ENCODE measurements at regions not wholly inside any gene's neighbourhood (a gene's known extent, or its start where the extent isn't known, plus 50 kb on each side); places are given as distances from the start of the nearest gene placed in this dataset.

DNA sequence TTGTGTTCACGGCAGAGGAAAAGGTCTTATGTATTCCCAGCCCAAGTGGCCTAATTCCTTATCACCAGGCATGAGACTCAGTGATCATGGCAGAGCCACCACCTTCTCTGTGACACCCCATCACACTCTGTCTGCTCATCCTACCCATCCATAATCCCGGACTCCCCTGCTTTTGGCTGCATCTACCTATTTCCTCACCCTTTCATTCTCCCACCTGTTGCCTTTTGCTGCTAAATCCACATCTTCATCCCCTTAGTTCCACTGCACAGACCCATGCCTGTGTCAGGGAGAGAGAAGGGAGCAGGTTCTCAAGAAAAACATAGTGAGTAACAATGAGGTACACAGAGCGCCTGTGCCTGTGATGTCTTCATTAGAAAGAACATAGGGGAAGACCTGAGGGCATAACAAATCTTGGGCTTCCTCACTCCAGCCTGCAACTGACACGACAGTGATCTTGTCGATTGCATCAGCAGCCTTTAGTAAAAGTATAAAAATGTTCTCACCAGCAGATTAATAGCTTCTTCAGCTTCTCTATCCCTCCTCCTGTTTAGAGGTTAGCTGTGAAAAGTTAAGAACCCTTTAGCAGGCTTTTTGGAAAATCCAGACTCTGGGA, 246.5 kb upstream of the SPRED2 start:
- no peak overlapping the region for H2AFZ ChIP-seq
- TF ChIP-seq, protein P1, sequence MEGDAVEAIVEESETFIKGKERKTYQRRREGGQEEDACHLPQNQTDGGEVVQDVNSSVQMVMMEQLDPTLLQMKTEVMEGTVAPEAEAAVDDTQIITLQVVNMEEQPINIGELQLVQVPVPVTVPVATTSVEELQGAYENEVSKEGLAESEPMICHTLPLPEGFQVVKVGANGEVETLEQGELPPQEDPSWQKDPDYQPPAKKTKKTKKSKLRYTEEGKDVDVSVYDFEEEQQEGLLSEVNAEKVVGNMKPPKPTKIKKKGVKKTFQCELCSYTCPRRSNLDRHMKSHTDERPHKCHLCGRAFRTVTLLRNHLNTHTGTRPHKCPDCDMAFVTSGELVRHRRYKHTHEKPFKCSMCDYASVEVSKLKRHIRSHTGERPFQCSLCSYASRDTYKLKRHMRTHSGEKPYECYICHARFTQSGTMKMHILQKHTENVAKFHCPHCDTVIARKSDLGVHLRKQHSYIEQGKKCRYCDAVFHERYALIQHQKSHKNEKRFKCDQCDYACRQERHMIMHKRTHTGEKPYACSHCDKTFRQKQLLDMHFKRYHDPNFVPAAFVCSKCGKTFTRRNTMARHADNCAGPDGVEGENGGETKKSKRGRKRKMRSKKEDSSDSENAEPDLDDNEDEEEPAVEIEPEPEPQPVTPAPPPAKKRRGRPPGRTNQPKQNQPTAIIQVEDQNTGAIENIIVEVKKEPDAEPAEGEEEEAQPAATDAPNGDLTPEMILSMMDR (IDR thresholded peaks at IDR 0.05; ENCODE audit: poor library complexity), result no peak
- TF ChIP-seq EZH2phosphoT487 (IDR thresholded peaks at IDR 0.05; ENCODE audit: low read depth, severe bottlenecking, unreplicated experiment), result no peak
- TF ChIP-seq EZH2 (IDR thresholded peaks at IDR 0.05; ENCODE audit: borderline replicate concordance), result no peak

GRCh38 chr2:65675350-65675749, 243.0 kb upstream of the SPRED2 start:
- H3K4me2 ChIP-seq, result no peak overlapping the region
- H3K9me3 ChIP-seq (ENCODE audit: low read depth), result peaks cover 3% of the 10 kb centered on the region
- 76% methylated on average over 4 of the region's 4 CpGs for WGBS (ENCODE audit: low lambda C conversion rate, missing lambda C conversion rate)
- no peaks in the 10 kb centered on the region for H3K79me2 ChIP-seq
- H3K4me1 ChIP-seq (ENCODE audit: insufficient read depth), result no peaks in the 10 kb centered on the region
- H4K20me1 ChIP-seq (ENCODE audit: insufficient read depth, poor library complexity, severe bottlenecking), result no peaks in the 10 kb centered on the region
- H3K27me3 ChIP-seq, result no peaks in the 10 kb centered on the region
- H3K9me2 ChIP-seq (replicated peaks; ENCODE audit: insufficient read depth), result no peaks in the 10 kb centered on the region
- no peak overlapping the region for H3K27ac ChIP-seq
- TF ChIP-seq EZH2 (IDR thresholded peaks at IDR 0.05; ENCODE audit: borderline replicate concordance) (no peak), EZH2phosphoT487 (IDR thresholded peaks at IDR 0.05; ENCODE audit: low read depth, severe bottlenecking, unreplicated experiment) (no peak)
- TF ChIP-seq, protein P1 (IDR thresholded peaks at IDR 0.05; ENCODE audit: poor library complexity), result no peak
- DNase-seq (ENCODE audit: low spot score), result no peak
- no peak overlapping the region for H3K4me3 ChIP-seq
- H2AFZ ChIP-seq, result no peak overlapping the region
- no peaks in the 10 kb centered on the region for H3K36me3 ChIP-seq (replicated peaks; ENCODE audit: insufficient read depth, low read depth)

More for the DNA sequence above, 246.5 kb upstream of the SPRED2 start:
- H3K4me3 ChIP-seq, result no peak overlapping the region
- no peak for DNase-seq (ENCODE audit: low spot score)
- H3K9me3 ChIP-seq (ENCODE audit: low read depth), result peaks cover 3% of the 10 kb centered on the region
- no peaks in the 10 kb centered on the region for H3K36me3 ChIP-seq (replicated peaks; ENCODE audit: insufficient read depth, low read depth)
- 78% methylated on average over 5 of the region's 5 CpGs for WGBS (ENCODE audit: low lambda C conversion rate, missing lambda C conversion rate)
- H3K4me2 ChIP-seq, result no peak overlapping the region
- no peaks in the 10 kb centered on the region for H4K20me1 ChIP-seq (ENCODE audit: insufficient read depth, poor library complexity, severe bottlenecking)
- no peaks in the 10 kb centered on the region for H3K79me2 ChIP-seq
- no peak overlapping the region for H3K27ac ChIP-seq
- H3K27me3 ChIP-seq, result no peaks in the 10 kb centered on the region
- no peaks in the 10 kb centered on the region for H3K4me1 ChIP-seq (ENCODE audit: insufficient read depth)
- no peaks in the 10 kb centered on the region for H3K9me2 ChIP-seq (replicated peaks; ENCODE audit: insufficient read depth)

GRCh38 chr2:65671670-65672242, 239.4 kb upstream of the SPRED2 start:
- no peak overlapping the region for H3K4me3 ChIP-seq
- TF ChIP-seq EZH2 (IDR thresholded peaks at IDR 0.05; ENCODE audit: borderline replicate concordance) (no peak), EZH2phosphoT487 (IDR thresholded peaks at IDR 0.05; ENCODE audit: low read depth, severe bottlenecking, unreplicated experiment) (no peak)
- TF ChIP-seq, protein P1 (IDR thresholded peaks at IDR 0.05; ENCODE audit: poor library complexity), result no peak
- no peak for DNase-seq (ENCODE audit: low spot score)
- H4K20me1 ChIP-seq (ENCODE audit: insufficient read depth, poor library complexity, severe bottlenecking), result no peaks in the 10 kb centered on the region
- peaks cover 6% of the 10 kb centered on the region for H3K9me3 ChIP-seq (ENCODE audit: low read depth)
- 35% methylated on average over 2 of the region's 2 CpGs for WGBS (ENCODE audit: low lambda C conversion rate, missing lambda C conversion rate)
- no peaks in the 10 kb centered on the region for H3K4me1 ChIP-seq (ENCODE audit: insufficient read depth)
- H3K27me3 ChIP-seq, result no peaks in the 10 kb centered on the region
- no peak overlapping the region for H2AFZ ChIP-seq
- no peaks in the 10 kb centered on the region for H3K36me3 ChIP-seq (replicated peaks; ENCODE audit: insufficient read depth, low read depth)
- no peak overlapping the region for H3K27ac ChIP-seq
- H3K79me2 ChIP-seq, result no peaks in the 10 kb centered on the region
- H3K9me2 ChIP-seq (replicated peaks; ENCODE audit: insufficient read depth), result no peaks in the 10 kb centered on the region
- H3K4me2 ChIP-seq, result no peak overlapping the region
